Cerebellar cortex (tissue), 1 donor: ENCODE measurements at regions not wholly inside any gene's neighbourhood (a gene's known extent, or its start where the extent isn't known, plus 50 kb on each side); places are given as distances from the start of the nearest gene placed in this dataset.

Experiments
- DNase-seq: peaks from one replicate; pipeline ENCODE4 v3.0.0-alpha.2; 2015; ENCODE audit warnings: low spot score

GRCh38 chr14:97445367-97445766 is 648.2 kb downstream of the VRK1 start:
- no peak for DNase-seq

- DNase-seq: no peak
Observed at GRCh38 chr14:97446087-97446486, 648.9 kb downstream of the VRK1 start.

GRCh38 chr14:97452314-97452713 is 655.1 kb downstream of the VRK1 start:
- no peak for DNase-seq

GRCh38 chr14:97453991-97454390 is 656.8 kb downstream of the VRK1 start:
- no peak for DNase-seq

- DNase-seq: no peak
Observed at GRCh38 chr14:97456462-97456861, 659.3 kb downstream of the VRK1 start.

GRCh38 chr14:97456958-97457357 is 659.8 kb downstream of the VRK1 start:
- DNase-seq: no peak

GRCh38 chr14:97457575-97458085 is 660.4 kb downstream of the VRK1 start:
- DNase-seq: no peak

GRCh38 chr14:97458255-97458654 is 661.1 kb downstream of the VRK1 start:
- DNase-seq: no peak

GRCh38 chr14:97458661-97459579 is 661.7 kb downstream of the VRK1 start:
- DNase-seq: peak; percentile 3

GRCh38 chr14:97462081-97462480 is 664.9 kb downstream of the VRK1 start:
- DNase-seq: no peak

- no peak for DNase-seq
Observed at GRCh38 chr14:97468220-97468619, 671.0 kb downstream of the VRK1 start.

GRCh38 chr14:97477353-97477752 is 680.2 kb downstream of the VRK1 start:
- DNase-seq: no peak

- DNase-seq: no peak
Observed at GRCh38 chr14:97485201-97485600, 688.0 kb downstream of the VRK1 start.

- DNase-seq: no peak
Observed at GRCh38 chr14:97486601-97487120, 689.5 kb downstream of the VRK1 start.

GRCh38 chr14:97489750-97490149 is 692.6 kb downstream of the VRK1 start:
- no peak for DNase-seq

- no peak for DNase-seq
Observed at GRCh38 chr14:97490521-97491070, 693.4 kb downstream of the VRK1 start.

- DNase-seq: peak; percentile 34
Observed at GRCh38 chr14:97491697-97492096, 694.5 kb downstream of the VRK1 start.

GRCh38 chr14:97499790-97500481 is 702.8 kb downstream of the VRK1 start:
- no peak for DNase-seq

- no peak for DNase-seq
Observed at GRCh38 chr14:97506626-97507025, 709.4 kb downstream of the VRK1 start.

GRCh38 chr14:97513891-97514290 is 716.7 kb downstream of the VRK1 start:
- DNase-seq: no peak

- DNase-seq: no peak
Observed at GRCh38 chr14:97517566-97518234, 720.5 kb downstream of the VRK1 start.

GRCh38 chr14:97523936-97524335 is 726.8 kb downstream of the VRK1 start:
- DNase-seq: no peak
